ENCODE measurements at regions not wholly inside any gene's neighbourhood (a gene's known extent, or its start where the extent isn't known, plus 50 kb on each side); places are given as distances from the start of the nearest gene placed in this dataset.
A peak's percentile ranks its signal among the peaks of the same experiment; 100 is the strongest.

- Histone ChIP-seq H3K4me2 (ENCODE audit: control insufficient read depth, extremely low read depth, insufficient read depth, low read depth, low read length) (peak overlapping the region; percentile 44), H3K4me1 (ENCODE audit: control insufficient read depth, extremely low read depth, insufficient read depth, low read length) (peaks cover 22% of the 10 kb centered on the region), H3K27ac (ENCODE audit: control insufficient read depth, insufficient read depth, low read length) (no peak overlapping the region), H3K27me3 (ENCODE audit: control insufficient read depth, extremely low read depth, insufficient read depth, low read length) (no peaks in the 10 kb centered on the region), H3K79me2 (ENCODE audit: control insufficient read depth, insufficient read depth, low read length) (no peaks in the 10 kb centered on the region), H3K9ac (ENCODE audit: control insufficient read depth, extremely low read depth, insufficient read depth, low read length) (no peak overlapping the region), H3K9me1 (ENCODE audit: control insufficient read depth, extremely low read depth, insufficient read depth, low read length) (no peaks in the 10 kb centered on the region), H4K20me1 (ENCODE audit: control insufficient read depth, extremely low read depth, insufficient read depth, low read length) (no peaks in the 10 kb centered on the region), H2AFZ (ENCODE audit: control insufficient read depth, low read length) (peak overlapping the region; percentile 48), H3K4me3 (ENCODE audit: control insufficient read depth in 2 of 3, extremely low read depth in 1 of 3, insufficient read depth in 2 of 3, low read depth in 1 of 3, low read length in 3 of 3) (peak overlapping the region in 1 of 3 experiments; percentile 5), H3K36me3 (ENCODE audit: control insufficient read depth in 2 of 2, extremely low read depth in 1 of 2, insufficient read depth in 2 of 2, low read length in 2 of 2) (no peaks in the 10 kb centered on the region), H3K9me3 (ENCODE audit: control insufficient read depth, low read depth, low read length) (no peaks in the 10 kb centered on the region)
- TF ChIP-seq CTCF (optimal IDR thresholded peaks at IDR 0.05 in 1 of 3, IDR thresholded peaks at IDR 0.05 in 1 of 3, conservative IDR thresholded peaks at IDR 0.05 in 1 of 3; ENCODE audit: extremely low read depth in 1 of 3, insufficient read depth in 2 of 3, low read length in 3 of 3), result no peak
- no peak for TF ChIP-seq EZH2 (IDR thresholded peaks at IDR 0.05; ENCODE audit: low read length)
- FAIRE-seq (peak; percentile 71), DNase-seq (ENCODE audit: low read depth, low spot score) (no peak)
- dilution Hi-C loops (cut with MboI; ENCODE audit: extremely low pct_ligation_motif_present, low sequenced_read_pairs), result no loop called here
Measured at GRCh38 chr7:121480058-121480457, 84.0 kb upstream of the FAM3C start.

GRCh38 chr7:121479466-121479865 is 83.4 kb upstream of the FAM3C start:
- H3K9ac ChIP-seq (ENCODE audit: control insufficient read depth, extremely low read depth, insufficient read depth, low read length), result no peak overlapping the region
- FAIRE-seq (peak; percentile 20), DNase-seq (ENCODE audit: low read depth, low spot score) (no peak)
- H3K27me3 ChIP-seq (ENCODE audit: control insufficient read depth, extremely low read depth, insufficient read depth, low read length), result no peaks in the 10 kb centered on the region
- no peak overlapping the region for H3K27ac ChIP-seq (ENCODE audit: control insufficient read depth, insufficient read depth, low read length)
- no peak overlapping the region for H3K4me2 ChIP-seq (ENCODE audit: control insufficient read depth, extremely low read depth, insufficient read depth, low read depth, low read length)
- H3K4me1 ChIP-seq (ENCODE audit: control insufficient read depth, extremely low read depth, insufficient read depth, low read length), result peaks cover 21% of the 10 kb centered on the region
- H3K79me2 ChIP-seq (ENCODE audit: control insufficient read depth, insufficient read depth, low read length), result no peaks in the 10 kb centered on the region
- H2AFZ ChIP-seq (ENCODE audit: control insufficient read depth, low read length), result no peak overlapping the region
- dilution Hi-C loops (cut with MboI; ENCODE audit: extremely low pct_ligation_motif_present, low sequenced_read_pairs), result no loop called here
- H4K20me1 ChIP-seq (ENCODE audit: control insufficient read depth, extremely low read depth, insufficient read depth, low read length), result no peaks in the 10 kb centered on the region
- no peaks in the 10 kb centered on the region for H3K9me1 ChIP-seq (ENCODE audit: control insufficient read depth, extremely low read depth, insufficient read depth, low read length)
- no peaks in the 10 kb centered on the region for H3K36me3 ChIP-seq (ENCODE audit: control insufficient read depth in 2 of 2, extremely low read depth in 1 of 2, insufficient read depth in 2 of 2, low read length in 2 of 2)
- H3K9me3 ChIP-seq (ENCODE audit: control insufficient read depth, low read depth, low read length), result no peaks in the 10 kb centered on the region
- TF ChIP-seq CTCF (optimal IDR thresholded peaks at IDR 0.05 in 1 of 3, IDR thresholded peaks at IDR 0.05 in 1 of 3, conservative IDR thresholded peaks at IDR 0.05 in 1 of 3; ENCODE audit: extremely low read depth in 1 of 3, insufficient read depth in 2 of 3, low read length in 3 of 3), result no peak
- no peak for TF ChIP-seq EZH2 (IDR thresholded peaks at IDR 0.05; ENCODE audit: low read length)
- H3K4me3 ChIP-seq (ENCODE audit: control insufficient read depth in 2 of 3, extremely low read depth in 1 of 3, insufficient read depth in 2 of 3, low read depth in 1 of 3, low read length in 3 of 3), result no peak overlapping the region

All from keratinocyte (primary cell).